GM19397 (cell line): ENCODE measurements at regions not wholly inside any gene's neighbourhood (a gene's known extent, or its start where the extent isn't known, plus 50 kb on each side); places are given as distances from the start of the nearest gene placed in this dataset.
"Not testable (repeated sequence)": the region's sequence is repeated elsewhere in the genome, so short reads cannot be mapped to it uniquely, and the experiment has no call there.

ENCODE experiments used
- ATAC-seq: cut with Tn5 transposase; IDR thresholded peaks from one replicate; pipeline ENCODE4 v1.9.1; 2021; ENCODE audit warnings: mild to moderate bottlenecking, moderate library complexity; ENCODE audit not compliant: unreplicated experiment

DNA sequence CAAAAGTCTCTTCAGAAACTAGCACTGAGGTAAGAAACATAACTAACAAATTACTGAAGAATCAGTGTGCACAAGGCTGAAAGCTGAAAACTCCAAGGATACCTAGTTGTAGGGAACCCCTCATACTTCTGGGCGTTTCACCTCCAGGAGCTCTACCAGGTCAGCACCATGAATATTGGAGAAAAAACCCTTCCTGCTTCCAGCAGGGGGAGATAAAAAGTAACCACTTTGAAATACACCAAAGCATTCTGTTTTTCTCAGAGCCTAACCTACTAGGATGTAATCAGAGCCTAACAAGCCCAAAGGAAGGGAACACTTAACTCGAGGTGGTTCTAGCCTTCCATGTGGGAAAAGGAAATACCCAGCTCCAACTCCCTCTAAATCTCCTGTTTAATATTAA is 175.8 kb upstream of the MME start:
- no peak for ATAC-seq

- ATAC-seq: not testable (repeated sequence)
Measured at GRCh38 chr3:154902495-154902894, 177.6 kb upstream of the MME start.

DNA sequence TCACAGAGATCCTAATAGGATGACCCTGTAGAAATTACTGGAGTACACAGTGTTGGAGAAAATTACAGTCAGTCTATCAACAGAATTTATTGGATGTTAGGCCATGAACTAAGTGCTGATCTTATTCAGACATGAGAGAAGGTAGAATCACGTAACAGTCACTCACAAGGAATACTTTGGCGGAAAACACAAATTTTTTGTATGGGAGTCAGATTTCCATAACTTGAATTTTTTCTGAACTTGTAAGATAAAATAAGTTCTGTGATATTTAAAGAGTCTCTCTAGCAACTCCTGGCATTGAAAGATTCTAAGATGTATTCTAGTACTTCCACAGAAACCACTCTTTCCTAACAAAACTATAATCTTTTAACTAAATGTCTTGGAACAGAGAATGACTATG is 178.8 kb upstream of the MME start:
- ATAC-seq: no peak

- ATAC-seq: no peak
Measured at GRCh38 chr3:154900816-154901215, 179.3 kb upstream of the MME start.

- ATAC-seq: no peak
Measured at GRCh38 chr3:154898916-154899315, 181.2 kb upstream of the MME start.

DNA sequence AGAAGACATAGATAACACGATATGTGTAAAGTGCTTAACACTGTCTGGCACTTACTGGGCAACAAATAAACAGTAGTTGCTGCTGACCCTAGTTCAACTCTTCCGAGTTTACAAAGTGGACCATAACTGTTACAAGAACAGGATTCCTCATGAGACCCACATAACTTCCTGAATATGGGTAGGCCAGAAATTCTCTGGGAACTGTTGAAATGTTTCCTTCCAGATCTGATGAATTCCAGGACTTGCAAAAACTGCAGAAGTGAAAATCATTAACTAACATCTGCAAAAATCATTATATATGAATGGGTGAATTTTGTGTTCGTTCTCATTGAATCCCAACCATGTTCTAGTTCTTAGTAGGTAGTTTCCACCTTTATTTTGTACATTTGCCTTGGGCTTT is 181.7 kb upstream of the MME start:
- ATAC-seq: no peak

- no peak for ATAC-seq
Measured at GRCh38 chr3:154893813-154894212, 186.3 kb upstream of the MME start.

DNA sequence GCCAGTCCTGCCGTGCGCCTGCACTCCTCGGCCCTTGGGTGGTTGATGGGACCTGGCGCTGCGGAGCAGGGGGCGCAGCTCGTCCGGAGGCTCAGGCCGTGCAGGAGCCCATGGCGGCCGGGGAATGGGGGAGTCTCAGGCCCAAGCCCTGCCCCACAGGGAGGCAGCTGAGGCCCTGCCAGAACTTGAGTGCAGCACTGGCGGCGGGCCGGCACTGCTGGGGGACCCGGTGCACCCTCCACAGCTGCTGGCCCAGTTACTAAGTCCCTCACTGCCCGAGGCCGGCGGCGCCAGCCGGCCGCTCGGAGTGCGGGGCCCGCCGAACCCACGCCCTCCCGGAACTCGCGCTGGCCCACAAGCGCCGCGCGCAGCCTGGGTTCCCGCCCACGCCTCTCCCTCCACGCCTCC is 190.9 kb upstream of the MME start:
- ATAC-seq: no peak

GRCh38 chr3:154887869-154888268 is 192.2 kb upstream of the MME start:
- no peak for ATAC-seq

- ATAC-seq: no peak
Measured at GRCh38 chr3:154886437-154886836, 193.7 kb upstream of the MME start.

GRCh38 chr3:154885418-154885817 is 194.7 kb upstream of the MME start:
- ATAC-seq: no peak

DNA sequence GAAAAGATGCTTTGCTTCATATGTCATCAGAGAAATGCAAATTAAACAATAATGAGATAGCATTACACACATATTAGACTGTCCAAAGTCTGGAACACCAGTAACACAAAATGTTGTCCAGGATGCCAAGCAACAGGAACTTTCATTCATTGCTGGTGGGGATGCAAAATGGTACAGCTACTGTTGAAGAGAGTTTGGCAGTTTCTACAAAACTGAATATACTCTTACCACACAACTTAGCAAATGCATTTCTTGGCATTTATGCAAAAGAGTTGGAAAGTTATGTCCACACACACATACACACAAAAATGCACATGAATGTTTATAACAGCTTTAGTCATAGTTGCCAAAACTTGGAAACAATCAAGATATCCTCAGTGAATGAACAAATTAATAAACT is 195.2 kb upstream of the MME start:
- ATAC-seq: no peak

DNA sequence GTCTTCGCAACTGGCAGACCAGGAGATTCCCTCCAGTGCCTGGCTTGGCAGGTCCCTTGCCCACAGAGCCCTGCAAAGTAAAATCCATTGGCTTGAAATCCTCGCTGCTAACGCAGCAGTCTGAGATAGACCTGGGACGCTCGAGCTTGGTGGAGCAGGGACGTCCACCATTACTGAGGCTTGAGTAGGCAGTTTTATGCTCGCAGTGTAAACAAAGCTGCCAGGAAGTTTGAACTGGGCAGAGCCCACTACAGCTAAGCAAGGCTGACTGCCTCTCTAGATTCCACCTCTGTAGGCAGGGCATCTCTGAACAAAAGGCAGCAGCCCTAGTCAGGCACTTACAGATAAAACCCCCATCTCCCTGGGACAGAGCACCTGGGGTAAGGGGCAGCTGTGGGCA is 205.0 kb upstream of the MME start:
- no peak for ATAC-seq

DNA sequence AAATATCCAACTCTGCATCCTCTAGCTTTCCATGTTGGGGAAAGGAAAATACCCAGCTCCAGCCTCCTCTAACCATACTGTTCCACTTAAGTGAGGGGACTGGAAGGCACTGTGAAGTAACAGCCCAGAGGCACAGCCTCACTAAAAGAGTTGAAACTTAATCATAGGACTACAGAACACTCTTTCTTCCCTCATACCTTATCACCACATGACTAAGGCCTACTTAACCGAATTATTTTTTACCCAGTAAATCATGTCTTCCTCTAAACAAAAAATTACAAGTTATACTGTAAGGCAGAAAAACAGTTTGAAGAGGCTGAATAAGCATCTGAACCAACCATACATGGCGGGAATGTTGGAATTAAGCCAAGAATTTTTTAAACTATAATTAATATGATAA is 207.4 kb upstream of the MME start:
- no peak for ATAC-seq

DNA sequence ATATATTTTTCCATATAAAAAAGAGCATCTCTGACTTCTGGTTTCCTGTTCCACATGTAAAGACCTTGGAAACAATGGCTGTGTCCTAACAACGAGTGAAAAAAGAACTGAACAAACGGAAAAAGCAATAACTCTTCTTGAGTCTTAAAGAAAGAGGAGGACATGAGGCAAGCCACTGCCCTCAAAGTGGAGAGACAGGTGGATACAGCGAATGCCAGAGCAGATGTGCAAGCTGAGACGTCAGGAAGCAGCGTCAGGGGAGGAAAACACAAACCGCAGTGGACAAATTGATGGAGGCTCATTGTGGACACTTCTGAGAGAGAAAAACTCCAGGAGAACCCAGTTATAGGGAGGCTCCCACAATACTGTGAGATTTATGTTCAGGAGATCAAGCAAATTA is 208.0 kb upstream of the MME start:
- no peak for ATAC-seq

DNA sequence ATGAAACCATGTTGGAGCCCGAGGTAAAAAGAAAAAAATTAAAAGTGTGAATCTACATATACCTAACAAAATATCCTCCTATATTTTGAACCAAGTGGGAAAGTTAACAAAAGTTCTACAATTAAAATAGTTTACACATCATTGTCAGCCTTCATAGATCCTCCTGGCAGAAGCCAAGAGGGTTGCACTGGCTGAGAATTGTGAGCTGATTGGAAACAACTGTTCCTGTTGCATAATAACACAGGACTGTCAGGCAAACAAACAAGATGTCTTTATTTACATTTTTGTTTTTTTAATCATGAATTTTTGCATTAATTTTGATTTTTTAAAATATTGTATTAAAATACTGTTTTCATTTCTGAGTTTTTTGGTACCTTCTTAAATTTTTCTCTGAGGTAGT is 215.2 kb upstream of the MME start:
- no peak for ATAC-seq

- no peak for ATAC-seq
Measured at GRCh38 chr3:154862265-154862664, 217.9 kb upstream of the MME start.

DNA sequence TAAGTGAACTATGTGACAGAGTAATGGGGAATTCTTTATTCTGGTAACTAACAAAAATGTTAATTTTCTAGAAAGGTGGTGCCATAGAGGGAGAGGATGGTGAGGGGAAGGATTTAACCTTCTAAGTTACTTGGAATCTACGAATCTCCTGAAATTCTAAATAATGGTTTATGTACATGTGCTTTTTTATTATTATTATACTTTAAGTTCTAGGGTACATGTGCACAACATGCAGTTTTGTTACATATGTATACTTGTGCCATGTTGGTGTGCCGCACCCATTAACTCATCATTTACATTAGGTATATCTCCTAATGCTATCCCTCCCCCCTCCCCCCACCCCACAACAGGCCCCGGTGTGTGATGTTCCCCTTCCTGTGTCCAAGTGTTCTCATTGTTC is 227.1 kb upstream of the MME start:
- not testable (repeated sequence) for ATAC-seq

GRCh38 chr3:154852515-154852914 is 227.6 kb upstream of the MME start:
- no peak for ATAC-seq

GRCh38 chr3:154851644-154852043 is 228.5 kb upstream of the MME start:
- no peak for ATAC-seq

GRCh38 chr3:154850921-154851320 is 229.2 kb upstream of the MME start:
- no peak for ATAC-seq

DNA sequence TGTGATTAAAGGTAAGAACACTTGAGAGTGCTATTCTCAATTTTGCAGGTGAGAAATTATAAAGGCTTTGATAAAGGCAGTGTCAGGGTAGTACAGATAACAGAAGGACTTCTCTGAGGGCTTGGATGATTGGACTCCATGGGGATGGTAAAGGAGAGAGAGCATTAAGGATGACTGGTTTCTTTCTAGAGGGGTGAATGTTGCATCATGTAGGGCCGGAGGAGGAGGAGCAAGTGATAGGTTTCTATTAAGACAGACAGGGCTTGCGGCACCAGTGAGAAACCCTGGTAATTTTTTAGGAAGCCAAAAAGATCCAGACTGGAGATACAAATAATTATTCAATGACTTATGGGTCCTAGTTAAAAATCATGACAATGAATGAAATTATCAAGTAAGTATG is 230.7 kb upstream of the MME start:
- ATAC-seq: no peak

GRCh38 chr3:154844863-154845262 is 235.3 kb upstream of the MME start:
- no peak for ATAC-seq

DNA sequence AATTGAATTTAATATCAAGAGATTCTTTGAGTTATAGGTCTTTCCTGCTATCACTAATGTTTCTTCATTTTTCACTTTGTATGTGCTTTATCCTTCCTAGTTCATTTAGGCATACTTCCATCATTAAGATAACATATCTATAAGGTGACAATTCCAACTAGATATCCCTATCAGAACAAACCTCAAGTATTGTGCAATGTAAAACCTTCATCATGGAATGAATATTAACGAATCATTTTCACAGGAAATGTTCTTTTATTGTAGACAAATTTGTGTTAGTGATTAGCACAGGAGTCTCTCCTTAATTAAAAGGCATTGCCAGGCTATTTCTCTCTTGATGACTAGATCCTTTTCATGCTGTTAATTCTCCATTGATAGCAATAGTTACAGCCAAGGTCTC is 236.5 kb upstream of the MME start:
- ATAC-seq: no peak
